HFFc6 (cell line): ENCODE measurements at regions not wholly inside any gene's neighbourhood (a gene's known extent, or its start where the extent isn't known, plus 50 kb on each side); places are given as distances from the start of the nearest gene placed in this dataset.

ENCODE experiments used
- DNase-seq: peaks from one replicate; pipeline ENCODE4 v3.0.0-alpha.2; 2018
- H3K27ac Mint-ChIP-seq: 2 replicates; pipeline ENCODE4 v1.8.0; 2020; ENCODE audit warnings: mild to moderate bottlenecking, mixed read lengths
- H3K27me3 Mint-ChIP-seq: 2 replicates; pipeline ENCODE4 v1.8.0; 2021; ENCODE audit warnings: mild to moderate bottlenecking, moderate library complexity, mixed read lengths; ENCODE audit not compliant: insufficient read depth
- H3K36me3 Mint-ChIP-seq: 2 replicates; pipeline ENCODE4 v1.8.0; 2021; ENCODE audit warnings: low read depth, mixed read lengths
- H3K4me1 Mint-ChIP-seq: 2 replicates; pipeline ENCODE4 v1.8.0; 2020; ENCODE audit warnings: low read depth, mixed read lengths
- H3K4me3 Mint-ChIP-seq: 2 replicates; pipeline ENCODE4 v1.8.0; 2020; ENCODE audit warnings: mild to moderate bottlenecking, moderate library complexity, mixed read lengths
- H3K9me3 Mint-ChIP-seq: 2 replicates; pipeline ENCODE4 v1.8.0; 2020; ENCODE audit warnings: mild to moderate bottlenecking, mixed read lengths
- CTCF ChIP-seq: fragments of 200-600 bp; sonication (generic); IDR thresholded peaks from 2 replicates; pipeline ENCODE4 v1.5.0; 2021; ENCODE audit warnings: antibody characterized with exemption, mild to moderate bottlenecking

GRCh38 chr2:136254681-136255080 lies 136.7 kb upstream of the CXCR4 start:
- H3K4me1 Mint-ChIP-seq = no peaks in the 10 kb centered on the region
- no peak for TF ChIP-seq CTCF
- no peaks in the 10 kb centered on the region for H3K27me3 Mint-ChIP-seq
- H3K36me3 Mint-ChIP-seq = no peaks in the 10 kb centered on the region; the same call in 1 of the 2 replicates
- peaks cover 33% of the 10 kb centered on the region for H3K9me3 Mint-ChIP-seq
- H3K27ac Mint-ChIP-seq = no peak overlapping the region
- no peak overlapping the region for H3K4me3 Mint-ChIP-seq
- DNase-seq = no peak

GRCh38 chr2:136253288-136254004 lies 135.5 kb upstream of the CXCR4 start:
- no peaks in the 10 kb centered on the region; the same call in 1 of the 2 replicates for H3K36me3 Mint-ChIP-seq

GRCh38 chr2:136251885-136252585 lies 134.1 kb upstream of the CXCR4 start:
- Mint-ChIP-seq H3K4me3 (no peak overlapping the region), H3K27ac (no peak overlapping the region), H3K9me3 (peaks cover 24% of the 10 kb centered on the region), H3K36me3 (no peaks in the 10 kb centered on the region; the same call in 1 of the 2 replicates), H3K27me3 (peaks cover 2% of the 10 kb centered on the region; the same call in 1 of the 2 replicates), H3K4me1 (no peaks in the 10 kb centered on the region)
- no peak for TF ChIP-seq CTCF
- DNase-seq = no peak

More at GRCh38 chr2:136253288-136254004, 135.5 kb upstream of the CXCR4 start:
- no peak for DNase-seq
- Mint-ChIP-seq H3K27me3 (peaks cover 2% of the 10 kb centered on the region; the same call in 1 of the 2 replicates), H3K4me1 (no peaks in the 10 kb centered on the region), H3K27ac (no peak overlapping the region), H3K9me3 (peaks cover 35% of the 10 kb centered on the region), H3K4me3 (no peak overlapping the region)
- no peak for TF ChIP-seq CTCF

GRCh38 chr2:136251197-136251884 lies 133.4 kb upstream of the CXCR4 start:
- H3K4me1 Mint-ChIP-seq = no peaks in the 10 kb centered on the region

More at GRCh38 chr2:136251197-136251884, 133.4 kb upstream of the CXCR4 start:
- Mint-ChIP-seq H3K36me3 (no peaks in the 10 kb centered on the region; the same call in 1 of the 2 replicates), H3K9me3 (peaks cover 21% of the 10 kb centered on the region; the same call in 1 of the 2 replicates), H3K27me3 (peaks cover 2% of the 10 kb centered on the region; the same call in 1 of the 2 replicates), H3K4me3 (no peak overlapping the region), H3K27ac (no peak overlapping the region)
- TF ChIP-seq CTCF = no peak
- no peak for DNase-seq
